Right forelimb (tissue), 1 donor: ENCODE measurements at regions not wholly inside any gene's neighbourhood (a gene's known extent, or its start where the extent isn't known, plus 50 kb on each side); places are given as distances from the start of the nearest gene placed in this dataset.
"Not testable (repeated sequence)": the region's sequence is repeated elsewhere in the genome, so short reads cannot be mapped to it uniquely, and the experiment has no call there.

Source experiments
- DNase-seq: peaks from one replicate; pipeline ENCODE4 v3.0.0-alpha.2; 2018

DNA sequence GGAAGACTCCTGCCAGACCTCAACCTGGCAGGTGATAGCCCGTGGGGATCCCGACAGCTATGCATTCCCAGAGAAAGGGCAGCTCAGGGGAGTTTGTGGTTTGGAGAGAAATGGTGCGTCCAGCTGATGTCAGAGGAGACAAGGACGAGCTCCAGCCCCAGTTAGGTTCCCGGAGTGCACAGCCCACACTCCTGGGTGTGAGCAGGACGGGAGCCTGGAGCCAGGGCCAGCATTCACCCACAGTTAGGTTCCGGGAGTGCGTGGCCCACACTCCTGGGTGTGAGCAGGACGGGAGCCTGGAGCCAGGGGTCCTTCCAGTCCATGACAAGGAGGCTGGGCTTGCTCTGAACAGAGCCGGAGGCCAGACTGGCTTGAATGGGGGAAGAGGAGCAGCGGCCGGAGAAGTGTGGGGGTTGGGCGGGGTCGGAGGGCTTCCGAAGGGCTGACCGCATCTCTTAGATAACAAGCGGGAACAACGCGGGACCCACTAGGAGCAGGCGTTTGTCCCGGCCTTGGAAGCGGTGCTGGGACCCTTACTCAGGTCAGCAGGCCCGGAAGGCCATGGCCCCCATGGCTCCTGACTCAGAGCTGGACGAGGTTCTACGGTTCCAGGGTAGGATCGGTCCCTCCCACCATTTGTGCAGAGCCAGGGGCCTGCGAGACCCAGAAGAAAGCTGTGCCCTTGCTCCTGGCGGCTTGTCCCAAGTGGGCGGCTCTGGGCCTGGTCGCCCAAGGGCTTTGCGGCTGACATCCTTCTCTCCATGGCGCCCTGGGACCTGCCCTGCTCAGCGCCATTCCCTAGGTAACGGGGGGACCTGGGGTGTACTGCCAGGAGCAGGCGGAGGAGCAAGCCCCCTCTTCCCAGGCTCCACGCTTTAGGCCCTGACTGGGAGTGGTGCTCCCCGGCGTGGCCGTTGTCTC, 185.6 kb downstream of the RTP5 start:
- DNase-seq = no peak

DNA sequence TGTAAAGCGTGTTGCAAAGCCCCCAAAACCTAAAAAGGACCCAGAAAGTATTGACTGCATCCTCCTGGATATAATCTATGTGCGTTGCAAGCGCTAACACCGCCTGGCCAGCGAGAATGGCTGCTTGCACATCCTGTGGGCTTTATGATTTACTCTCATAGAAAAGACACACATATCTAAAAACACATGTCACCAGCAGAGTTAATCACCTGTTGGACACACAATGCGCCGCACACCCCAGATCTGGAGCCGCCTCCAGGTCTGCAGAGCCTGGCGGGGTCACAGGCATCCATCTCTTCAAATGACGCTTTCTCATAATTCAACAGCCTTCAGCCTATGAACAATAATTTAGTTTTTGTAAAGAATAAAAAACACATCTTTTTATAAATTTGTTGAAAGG, 186.5 kb downstream of the RTP5 start:
- DNase-seq = no peak

DNA sequence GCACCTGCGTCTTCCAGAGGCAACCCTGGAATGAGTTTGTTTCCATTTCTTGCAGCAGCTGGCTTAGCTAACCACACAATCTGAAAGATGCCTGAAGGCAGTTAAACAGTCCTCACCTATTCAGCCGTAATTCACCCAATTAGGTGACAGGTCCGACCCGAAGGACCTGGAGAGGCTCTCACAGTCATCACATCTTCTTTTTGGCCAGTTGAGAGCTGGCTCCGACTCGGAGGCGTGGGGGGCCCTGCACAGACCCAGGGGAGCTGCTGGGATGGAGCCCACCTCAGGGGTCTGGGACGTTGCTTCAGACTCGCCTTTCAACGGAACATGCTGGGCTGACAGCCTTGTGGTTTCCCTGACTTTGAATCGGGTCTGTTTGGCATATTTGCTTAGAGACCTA, 187.3 kb downstream of the RTP5 start:
- no peak for DNase-seq

DNA sequence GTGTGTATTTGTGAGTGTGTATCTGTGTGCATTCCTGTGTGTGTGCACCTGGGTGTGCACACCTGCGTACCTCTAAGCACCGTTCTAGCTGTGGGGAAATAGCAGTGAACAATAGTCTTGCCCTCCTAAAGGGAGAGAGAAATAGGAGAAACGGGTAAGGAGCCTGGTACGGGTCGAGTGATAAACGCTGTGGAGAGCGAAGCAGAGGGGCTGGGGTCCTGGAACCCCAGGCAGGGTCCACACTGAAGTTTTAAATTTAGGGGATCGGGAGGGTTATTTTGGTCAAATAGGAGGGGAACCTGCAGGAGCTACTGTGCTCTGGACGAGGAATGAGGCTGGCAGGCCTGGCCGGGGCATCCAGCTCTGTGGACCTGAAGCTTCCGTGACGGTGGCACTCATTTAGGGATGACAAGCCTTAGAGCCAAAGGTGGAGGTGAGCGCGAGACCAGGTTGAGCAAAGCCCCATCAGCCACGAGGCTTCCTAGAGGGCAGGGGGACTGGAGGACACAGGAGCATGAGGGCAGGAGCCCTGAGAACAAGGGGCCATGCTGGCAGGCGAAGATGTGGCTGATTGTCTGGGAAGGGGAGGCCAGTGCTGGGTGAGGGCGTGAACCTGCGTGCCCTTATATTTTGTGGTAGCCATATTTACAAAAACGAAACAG, 188.0 kb downstream of the RTP5 start:
- DNase-seq = no peak

DNA sequence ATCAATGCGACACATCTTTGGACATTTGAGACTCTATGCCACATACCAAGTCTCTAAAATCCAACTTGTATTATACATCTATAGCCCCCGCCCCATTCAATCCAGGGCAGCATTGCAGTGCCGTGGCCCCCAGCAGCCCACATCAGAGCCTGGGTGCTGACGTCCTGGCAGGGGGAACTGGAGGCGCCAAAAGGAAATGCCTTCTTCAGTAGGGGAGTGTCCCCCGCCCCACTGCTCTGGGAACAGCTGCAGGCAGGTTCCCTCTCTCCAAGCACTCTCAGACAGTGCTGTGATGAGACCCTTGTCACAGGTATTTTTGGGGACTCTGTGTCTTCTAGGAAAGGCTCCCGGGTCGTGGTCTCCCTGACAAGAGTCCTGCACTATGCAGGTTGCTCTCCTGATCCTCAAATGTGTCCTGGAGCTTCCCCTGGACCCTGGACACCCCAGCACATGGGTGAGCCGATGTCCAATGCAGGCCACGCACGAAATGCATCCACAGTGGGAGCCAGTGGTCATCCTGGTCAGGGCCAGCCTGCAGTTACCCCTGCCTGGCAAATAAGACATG, 188.7 kb downstream of the RTP5 start:
- DNase-seq = no peak

DNA sequence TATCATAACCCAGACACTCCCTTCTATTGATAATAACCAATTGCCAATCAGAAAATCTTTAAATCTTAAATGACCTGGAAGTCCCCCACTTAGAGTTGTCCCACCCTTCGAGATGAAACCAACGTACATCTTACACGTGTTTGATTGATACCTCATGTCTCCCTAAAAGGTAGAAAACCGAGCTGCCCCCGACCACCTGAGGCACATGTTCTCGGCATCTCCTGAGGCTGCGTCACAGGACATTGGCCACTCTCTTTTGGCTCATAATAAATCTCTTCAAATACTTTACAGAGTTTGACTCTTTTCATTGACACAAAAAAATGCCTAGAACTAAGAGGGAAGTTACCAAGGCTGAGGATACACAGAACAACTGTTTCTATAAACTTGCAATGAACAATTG, 190.0 kb downstream of the RTP5 start:
- DNase-seq = no peak

DNA sequence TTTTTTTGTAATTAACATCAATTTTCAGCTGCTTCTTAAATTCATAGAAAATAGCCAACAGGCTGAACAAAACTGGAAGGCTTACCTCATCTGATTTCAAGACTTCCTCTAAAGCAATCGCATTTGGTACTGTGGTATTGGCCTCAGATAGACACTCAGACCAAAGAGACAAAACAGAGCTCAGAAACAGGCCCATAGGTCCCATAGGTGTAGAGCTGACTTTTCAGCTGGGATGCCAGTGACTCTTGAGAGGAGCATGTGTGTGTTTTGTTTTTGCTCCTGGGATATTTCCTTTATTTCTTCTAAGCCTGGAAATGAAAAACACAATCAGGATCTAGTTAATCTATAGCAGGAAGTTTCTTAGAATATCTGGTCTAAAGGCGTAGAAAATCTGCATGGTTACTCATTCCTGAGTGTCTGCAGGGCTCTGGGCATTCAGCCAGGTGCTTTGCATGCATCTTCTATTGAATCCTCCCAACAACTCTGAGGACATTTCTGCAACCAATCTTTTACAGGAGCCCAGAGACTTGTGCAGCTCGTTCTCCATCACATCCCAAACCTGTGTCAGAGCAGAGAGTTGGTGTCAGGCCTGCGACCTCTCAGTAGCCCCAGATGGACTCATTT, 190.8 kb downstream of the RTP5 start:
- DNase-seq = no peak

DNA sequence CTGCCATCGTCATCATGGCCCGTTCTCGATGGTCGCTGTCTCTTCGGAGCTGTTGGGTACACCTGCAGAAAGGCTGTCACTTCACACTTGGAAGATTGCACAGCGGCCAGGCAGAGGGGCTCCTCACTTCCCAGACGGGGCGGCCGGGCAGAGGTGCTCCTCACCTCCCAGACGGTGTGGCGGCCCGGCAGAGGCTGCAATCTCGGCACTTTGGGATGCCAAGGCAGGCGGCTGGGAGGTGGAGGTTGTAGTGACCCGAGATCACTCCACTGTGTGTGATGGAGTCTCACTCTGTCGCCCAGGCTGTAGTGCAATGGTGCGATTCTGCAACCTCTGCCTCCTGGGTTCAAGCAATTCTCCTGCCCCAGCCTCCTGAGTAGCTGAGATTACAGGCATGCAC, 192.4 kb downstream of the RTP5 start:
- not testable (repeated sequence) for DNase-seq

DNA sequence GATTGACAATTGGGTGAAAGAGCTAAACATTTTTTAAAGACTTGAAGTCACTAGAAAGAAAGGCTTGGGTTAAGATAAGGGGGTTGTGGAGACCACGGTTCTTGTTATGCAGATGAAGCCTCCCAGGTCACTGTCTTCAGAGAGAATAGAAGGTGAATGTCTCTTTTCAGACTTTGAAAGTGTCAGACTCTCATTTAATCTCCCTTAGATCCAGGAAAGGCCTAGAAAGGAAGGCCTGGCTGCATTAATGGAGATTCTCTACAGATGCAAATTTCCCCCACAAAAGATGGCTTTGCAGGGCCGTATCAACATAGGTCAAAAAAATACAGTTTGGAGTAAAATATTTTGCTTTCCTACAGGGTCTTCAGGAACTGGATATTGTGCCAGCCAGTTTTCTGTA, 193.9 kb downstream of the RTP5 start:
- no peak for DNase-seq

DNA sequence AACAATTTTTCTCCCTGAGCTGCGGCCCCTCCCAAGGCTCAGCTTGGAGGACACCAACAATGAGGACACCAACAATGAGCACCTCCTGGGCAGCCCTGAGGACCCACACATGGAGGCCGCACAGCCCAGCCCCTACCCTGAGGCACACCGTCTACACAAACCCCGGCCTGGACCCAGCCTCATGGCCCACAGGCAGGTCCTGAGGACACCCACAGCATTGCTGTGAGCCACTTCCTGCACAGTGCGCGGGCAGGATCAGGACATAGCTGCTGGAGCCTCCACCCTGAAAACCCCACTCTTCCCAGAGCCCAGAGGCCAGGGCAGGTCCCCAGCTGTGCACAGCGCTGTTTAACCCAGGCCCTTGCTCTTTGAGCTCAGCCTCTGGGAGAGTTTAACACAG, 194.3 kb downstream of the RTP5 start:
- no peak for DNase-seq

DNA sequence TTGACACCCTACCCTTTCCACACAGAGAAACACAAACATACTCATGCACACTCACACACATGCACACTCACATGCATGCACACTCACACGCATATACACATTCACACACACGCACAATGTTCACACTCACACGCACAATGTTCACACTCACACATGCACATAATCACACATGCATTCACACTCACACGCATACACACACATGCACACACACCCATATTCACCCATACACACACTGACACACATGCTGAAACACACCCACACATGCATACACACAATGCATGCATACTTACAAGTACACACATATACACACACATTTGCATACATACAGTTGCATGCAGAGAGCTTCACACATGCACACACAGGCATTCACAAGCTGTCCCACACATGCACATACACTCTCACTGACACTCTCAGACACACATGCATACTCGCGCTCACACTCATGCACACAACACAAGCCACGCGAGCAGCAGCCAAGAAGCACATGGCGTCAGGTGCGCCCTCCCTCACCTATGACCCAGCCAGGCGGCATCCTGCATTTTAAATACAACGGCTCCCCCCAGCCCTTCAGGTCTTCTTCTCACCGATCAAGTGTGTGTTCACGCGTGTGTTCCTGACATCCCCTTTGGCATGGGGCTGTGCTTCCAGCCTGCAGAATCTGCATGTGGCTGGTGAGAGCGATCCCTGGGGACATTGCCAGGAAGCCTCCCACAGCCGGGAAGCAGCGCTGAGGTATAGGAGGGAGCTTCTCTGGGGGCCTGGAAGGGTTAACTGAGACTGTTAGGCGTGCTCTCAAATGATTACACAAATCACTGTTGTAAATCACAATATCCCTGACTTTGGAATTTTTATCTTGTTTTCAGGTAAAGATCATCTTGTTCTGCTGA, 195.1 kb downstream of the RTP5 start:
- no peak for DNase-seq

DNA sequence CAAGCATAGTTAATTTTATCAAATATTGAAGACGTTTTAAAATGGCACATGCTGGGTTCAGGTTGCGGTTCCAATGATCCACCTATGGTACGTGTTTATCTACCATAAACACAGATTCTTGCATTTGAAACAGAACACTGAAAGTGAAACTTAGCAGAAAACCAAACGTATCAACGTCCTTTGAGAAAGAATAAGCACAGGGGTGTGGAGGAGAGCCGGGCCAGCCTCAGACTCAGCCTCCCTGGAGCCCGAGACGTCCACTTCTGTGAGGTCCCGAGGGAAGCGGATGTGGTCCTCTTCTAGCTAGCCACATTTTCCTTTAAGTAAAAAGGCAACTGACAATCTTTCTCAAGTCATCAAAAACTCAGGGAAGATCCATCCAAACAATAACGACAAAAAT, 195.9 kb downstream of the RTP5 start:
- DNase-seq = no peak

DNA sequence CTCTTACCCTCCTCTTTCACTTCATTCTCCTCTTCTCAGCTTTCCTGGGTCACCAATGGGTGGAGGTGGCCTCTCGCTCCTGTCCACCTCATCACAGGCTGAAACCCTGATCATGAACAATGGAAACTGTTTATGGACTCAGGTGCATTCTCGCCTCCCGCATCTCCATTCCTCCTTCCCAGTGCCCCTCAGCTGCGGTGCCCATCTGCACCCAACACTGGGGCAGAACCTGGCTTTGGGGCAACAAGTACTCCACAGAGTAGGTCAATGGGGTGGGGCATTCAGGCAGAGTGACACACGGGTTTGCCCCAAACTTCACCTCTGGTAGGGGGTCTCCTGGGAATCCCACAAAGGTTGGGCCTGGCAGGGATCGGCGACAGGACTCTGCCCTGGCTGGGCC, 199.5 kb downstream of the RTP5 start:
- no peak for DNase-seq

DNA sequence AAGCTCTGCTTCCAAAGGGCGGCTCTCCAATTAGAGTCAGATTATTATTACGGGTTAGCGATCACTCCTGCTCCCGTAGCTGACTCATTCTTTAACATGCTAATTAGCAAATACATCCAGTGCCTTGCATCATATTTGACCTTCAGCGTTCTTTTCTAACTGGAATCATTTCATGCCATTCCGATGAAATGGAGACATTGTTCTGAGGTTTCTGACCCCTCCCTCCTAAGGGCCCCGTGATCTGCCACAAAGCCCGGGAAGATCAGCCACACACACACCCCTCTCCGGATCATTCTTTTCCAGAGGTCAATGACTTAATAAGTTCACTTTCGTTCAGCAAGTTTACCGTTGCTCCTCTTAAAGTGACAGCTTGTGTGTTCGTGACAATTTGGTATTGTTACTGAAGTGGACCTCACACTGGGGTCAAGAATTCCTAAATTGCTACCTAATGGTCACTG, 200.4 kb downstream of the RTP5 start:
- DNase-seq = not testable (repeated sequence)

DNA sequence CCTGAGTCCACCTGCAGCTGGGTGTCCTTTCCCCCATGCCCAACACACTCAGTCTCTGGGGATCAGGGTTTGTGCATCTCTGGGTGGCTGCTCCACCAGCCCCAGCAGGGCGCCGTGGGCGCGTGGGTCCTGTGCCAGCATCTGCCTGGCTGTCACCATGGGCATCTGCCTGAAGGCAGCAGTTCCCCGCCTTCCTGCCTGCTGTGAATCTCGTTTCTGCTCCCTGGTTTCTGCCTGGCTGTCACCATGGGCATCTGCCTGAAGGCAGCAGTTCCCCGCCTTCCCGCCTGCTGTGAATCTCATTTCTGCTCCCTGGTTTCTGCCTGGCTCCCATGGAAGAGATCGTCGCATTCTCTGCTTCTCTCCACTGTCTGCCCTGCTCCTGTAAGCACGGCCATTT, 201.2 kb downstream of the RTP5 start:
- not testable (repeated sequence) for DNase-seq

DNA sequence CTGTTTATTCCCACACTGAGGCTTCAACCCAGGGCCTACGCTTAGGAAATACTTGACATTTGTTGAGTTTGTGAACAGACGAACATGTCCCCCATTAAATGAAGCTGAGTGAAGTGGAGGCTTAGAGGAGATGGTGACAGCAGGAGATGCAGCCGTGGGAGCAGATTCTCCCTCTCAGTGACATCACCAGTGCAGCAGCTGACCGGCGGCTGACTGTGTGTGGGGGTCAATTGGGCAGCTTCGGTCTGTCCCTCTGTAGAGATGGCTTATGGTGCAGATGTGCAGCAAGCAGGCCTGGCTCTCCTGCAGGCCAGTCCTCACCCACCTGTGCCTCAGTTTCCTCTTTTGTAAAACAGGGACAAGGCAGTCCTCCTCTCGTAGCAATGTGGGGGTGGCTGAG, 201.8 kb downstream of the RTP5 start:
- not testable (repeated sequence) for DNase-seq

DNA sequence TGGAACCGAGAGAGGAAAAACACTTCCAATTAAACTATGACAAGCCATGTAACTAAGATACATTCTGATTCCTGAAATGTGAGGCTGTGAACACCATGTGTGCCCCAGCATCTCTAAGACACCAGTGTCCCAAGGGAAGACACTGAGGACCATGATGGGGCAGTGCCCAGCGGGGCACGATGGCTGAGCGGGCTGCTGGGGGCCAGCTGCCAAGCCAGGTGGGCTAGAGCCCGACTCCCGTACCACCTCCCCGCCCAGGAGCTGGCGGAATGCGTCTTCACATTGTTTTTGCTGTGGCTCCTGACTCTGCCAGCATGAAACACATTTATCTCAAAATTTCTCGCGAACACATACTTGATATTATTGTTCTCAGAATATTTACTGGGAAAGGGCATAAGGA, 202.4 kb downstream of the RTP5 start:
- not testable (repeated sequence) for DNase-seq

DNA sequence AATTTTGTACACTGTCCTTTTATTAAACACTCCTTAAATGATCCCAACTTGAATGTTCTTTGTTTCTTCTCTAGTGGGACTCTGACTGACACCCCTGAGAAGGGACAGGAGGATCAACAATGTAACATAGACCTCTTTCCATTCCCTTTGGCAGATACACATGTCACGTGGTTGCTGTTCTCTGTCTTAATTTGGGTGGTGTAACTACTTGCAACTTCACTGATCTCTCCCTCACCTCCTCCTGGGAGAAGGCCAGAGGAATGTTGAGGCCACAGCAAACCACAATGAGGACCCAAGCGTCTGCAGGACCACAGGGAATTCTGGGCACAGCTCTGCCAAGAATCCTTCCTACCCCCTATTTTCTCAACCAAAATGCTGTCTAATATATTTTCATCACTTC, 205.6 kb downstream of the RTP5 start:
- DNase-seq = no peak

DNA sequence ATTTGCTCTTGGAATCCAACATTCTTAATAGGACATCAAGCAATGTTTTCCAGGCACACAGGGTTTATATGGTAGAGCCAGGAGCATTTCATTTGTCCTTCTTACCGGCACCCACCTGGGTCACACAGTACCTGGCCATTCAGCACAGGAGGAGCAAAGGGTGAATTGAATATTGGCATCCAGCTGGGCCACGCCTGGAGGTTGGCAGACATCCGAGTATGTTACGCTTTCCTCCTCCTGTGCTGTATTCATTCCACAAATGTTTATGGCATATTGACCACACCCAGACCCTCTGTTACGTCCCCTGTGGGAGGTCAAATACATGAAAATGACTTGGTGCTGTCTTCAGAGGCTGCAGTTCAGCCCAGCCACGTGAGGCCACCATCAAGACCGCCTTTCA, 206.2 kb downstream of the RTP5 start:
- no peak for DNase-seq

DNA sequence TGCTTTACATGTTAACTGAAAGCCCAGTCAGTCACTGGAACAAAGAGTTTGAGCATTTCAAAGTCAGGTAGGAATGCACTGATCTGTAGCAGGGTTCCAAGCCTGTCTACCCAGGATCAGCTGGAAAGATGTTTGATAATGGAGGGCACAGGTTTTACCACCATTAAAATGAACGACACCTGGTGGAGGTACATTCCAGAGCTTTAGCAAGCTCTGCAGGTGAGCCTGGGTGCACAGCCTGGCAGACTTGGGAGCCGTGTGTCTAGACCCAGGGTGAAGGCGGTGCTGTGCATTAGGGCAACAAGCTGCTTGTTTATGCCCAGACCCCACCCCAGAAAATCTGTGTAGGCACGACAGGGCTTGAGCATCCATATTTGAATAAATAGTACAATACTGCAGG, 206.7 kb downstream of the RTP5 start:
- not testable (repeated sequence) for DNase-seq

DNA sequence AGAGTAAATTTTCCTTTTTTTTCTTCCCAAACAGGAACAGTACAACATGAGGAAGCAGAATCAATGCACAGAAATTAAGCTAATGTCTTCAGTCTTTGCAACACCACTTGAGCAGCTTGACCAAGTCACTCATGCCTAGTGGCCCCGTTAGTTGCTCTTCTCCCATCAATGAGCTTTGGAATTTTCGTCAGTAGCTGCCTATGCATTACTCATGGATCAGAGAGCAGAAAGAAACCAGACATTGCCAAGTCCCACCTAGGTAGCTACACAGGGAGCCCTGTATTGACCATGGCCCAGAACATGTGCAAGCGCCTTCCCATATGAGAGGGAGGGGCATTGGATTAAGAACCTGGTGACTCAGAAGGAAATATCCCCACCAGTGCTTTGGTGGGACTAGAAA, 208.9 kb downstream of the RTP5 start:
- not testable (repeated sequence) for DNase-seq

DNA sequence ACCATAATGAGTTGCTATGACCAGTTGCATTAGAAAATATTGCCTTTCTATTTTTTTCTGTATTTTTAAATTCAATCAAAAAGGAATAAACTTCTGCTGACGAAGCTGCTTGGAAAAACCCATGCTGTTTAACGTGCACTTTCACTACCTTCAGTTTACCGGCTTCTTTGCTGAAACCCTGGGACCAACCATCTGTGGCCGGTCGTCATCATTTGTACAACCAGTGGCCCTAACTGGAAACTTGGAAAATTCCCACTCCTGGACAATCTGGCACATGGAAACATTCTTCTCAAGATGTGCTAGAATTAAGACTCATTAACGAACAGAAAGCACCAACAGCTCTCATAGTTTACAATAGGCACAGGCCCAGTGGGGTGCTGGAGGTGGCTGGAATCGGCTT, 210.3 kb downstream of the RTP5 start:
- not testable (repeated sequence) for DNase-seq
